HEK293 (cell line): ENCODE measurements at regions not wholly inside any gene's neighbourhood (a gene's known extent, or its start where the extent isn't known, plus 50 kb on each side); places are given as distances from the start of the nearest gene placed in this dataset.

ENCODE experiments used
- CTCF ChIA-PET: fragments of 350-600 bp; formaldehyde crosslinking; extraction: SDS; loops from one replicate; lab custom pipeline; 2021; ENCODE audit warnings: antibody characterized with exemption; lab: Yijun Ruan, JAX
- POLR2A ChIA-PET: fragments of 300-600 bp; formaldehyde crosslinking; extraction: SDS; loops from one replicate; lab custom pipeline; 2020; ENCODE audit warnings: antibody characterized with exemption, inconsistent platforms; lab: Yijun Ruan, JAX
- H3K27ac ChIP-seq: fragments of 200-500 bp; sonication (Bioruptor generic); 2 replicates; pipeline ENCODE4 v1.5.1; 2014; ENCODE audit warnings: low read depth, low read length, control low read depth, inconsistent platforms; ENCODE audit errors: extremely low read depth
- H3K36me3 ChIP-seq, 2 experiments: fragments of 200-500 bp in 1 of 2; sonication (Bioruptor generic) in 1 of 2; 1 replicate in 1 of 2; 2 replicates in 1 of 2; pipeline ENCODE4 v1.5.1; 2014 to 2017; ENCODE audit warnings: inconsistent platforms in 2 of 2, low read length in 2 of 2; ENCODE audit not compliant: control insufficient read depth in 2 of 2, insufficient read depth in 1 of 2
- H3K4me1 ChIP-seq: fragments of 200-500 bp; sonication (Bioruptor generic); 2 replicates; pipeline ENCODE4 v1.5.1; 2014; ENCODE audit warnings: mild to moderate bottlenecking, low read length, inconsistent platforms; ENCODE audit not compliant: control insufficient read depth, insufficient read depth
- H3K4me3 ChIP-seq: 2 replicates; pipeline ENCODE4 v1.5.1; 2011; ENCODE audit warnings: low read depth, mild to moderate bottlenecking, control low read depth, low read length, moderate library complexity
- H3K9me3 ChIP-seq: fragments of 200-500 bp; sonication (Bioruptor generic); 2 replicates; pipeline ENCODE4 v1.5.1; 2014; ENCODE audit warnings: low read depth, low read length, inconsistent platforms; ENCODE audit not compliant: control insufficient read depth, insufficient read depth
- KLF7 ChIP-seq: fragments of 450-650 bp; formaldehyde crosslinking; IDR thresholded peaks from 2 replicates; pipeline ENCODE4 v1.5.1; 2016; ENCODE audit warnings: missing biosample characterization, missing genetic modification characterization, borderline replicate concordance
- YY2 ChIP-seq: fragments of 450-650 bp; formaldehyde crosslinking; IDR thresholded peaks from 2 replicates; pipeline ENCODE4 v1.5.1; 2016; ENCODE audit warnings: missing biosample characterization, missing genetic modification characterization
- ZBTB1 ChIP-seq: fragments of 450-650 bp; formaldehyde crosslinking; IDR thresholded peaks from 2 replicates; pipeline ENCODE4 v1.5.1; 2016; ENCODE audit warnings: missing biosample characterization, missing genetic modification characterization
- ZBTB7A ChIP-seq: fragments of 450-650 bp; formaldehyde crosslinking; IDR thresholded peaks from 2 replicates; pipeline ENCODE4 v1.5.1; 2016; ENCODE audit warnings: low read depth, missing biosample characterization, missing genetic modification characterization
- ZNF121 ChIP-seq: fragments of 450-650 bp; formaldehyde crosslinking; IDR thresholded peaks from 2 replicates; pipeline ENCODE4 v1.5.1; 2016; ENCODE audit warnings: missing biosample characterization, missing genetic modification characterization
- ZNF16 ChIP-seq: fragments of 450-650 bp; formaldehyde crosslinking; IDR thresholded peaks from 2 replicates; pipeline ENCODE4 v1.5.1; 2016; ENCODE audit warnings: low read depth, missing biosample characterization, missing genetic modification characterization
- ZNF248 ChIP-seq: fragments of 450-650 bp; formaldehyde crosslinking; IDR thresholded peaks from 2 replicates; pipeline ENCODE4 v1.5.1; 2017; ENCODE audit warnings: missing biosample characterization, missing genetic modification characterization
- ZNF324 ChIP-seq: fragments of 450-650 bp; formaldehyde crosslinking; IDR thresholded peaks from 2 replicates; pipeline ENCODE4 v1.5.1; 2016; ENCODE audit warnings: missing biosample characterization, missing genetic modification characterization
- ZNF48 ChIP-seq: fragments of 450-650 bp; formaldehyde crosslinking; IDR thresholded peaks from 2 replicates; pipeline ENCODE4 v1.5.1; 2016; ENCODE audit warnings: missing biosample characterization, missing genetic modification characterization
- ZNF544 ChIP-seq: fragments of 450-650 bp; formaldehyde crosslinking; IDR thresholded peaks from 2 replicates; pipeline ENCODE4 v1.5.0; 2017; ENCODE audit warnings: missing biosample characterization, missing genetic modification characterization
- ZNF596 ChIP-seq: fragments of 450-650 bp; IDR thresholded peaks from 2 replicates; pipeline ENCODE4 v1.5.0; 2018; ENCODE audit warnings: missing biosample characterization, mild to moderate bottlenecking, missing genetic modification characterization, moderate library complexity
- ZNF626 ChIP-seq: fragments of 450-650 bp; sonication (Bioruptor Pico); formaldehyde crosslinking; IDR thresholded peaks from 2 replicates; pipeline ENCODE4 v1.5.1; 2018; ENCODE audit warnings: missing biosample characterization, missing genetic modification characterization, inconsistent platforms
- ZNF664 ChIP-seq: fragments of 450-650 bp; formaldehyde crosslinking; IDR thresholded peaks from 2 replicates; pipeline ENCODE4 v1.5.1; 2016; ENCODE audit warnings: missing biosample characterization, missing genetic modification characterization
- ZNF768 ChIP-seq: fragments of 450-650 bp; formaldehyde crosslinking; IDR thresholded peaks from 2 replicates; pipeline ENCODE4 v1.5.1; 2018; ENCODE audit warnings: missing biosample characterization, mild to moderate bottlenecking, missing genetic modification characterization
- ZNF791 ChIP-seq: fragments of 450-650 bp; formaldehyde crosslinking; IDR thresholded peaks from 2 replicates; pipeline ENCODE4 v1.5.1; 2016; ENCODE audit warnings: missing biosample characterization, missing genetic modification characterization
- TF ChIP-seq, protein P1 (sequence below): fragments of 450-650 bp; formaldehyde crosslinking; IDR thresholded peaks from 2 replicates; pipeline ENCODE4 v1.5.1; 2017; ENCODE audit warnings: missing biosample characterization, missing genetic modification characterization
- TF ChIP-seq, protein P2 (sequence below): fragments of 450-650 bp; formaldehyde crosslinking; IDR thresholded peaks from 2 replicates; pipeline ENCODE4 v1.5.1; 2017; ENCODE audit warnings: missing biosample characterization, missing genetic modification characterization
- TF ChIP-seq, protein P3 (sequence below): fragments of 450-650 bp; formaldehyde crosslinking; IDR thresholded peaks from 2 replicates; pipeline ENCODE4 v1.5.1; 2016; ENCODE audit warnings: missing biosample characterization, missing genetic modification characterization
- TF ChIP-seq, protein P4 (sequence below): fragments of 450-650 bp; formaldehyde crosslinking; IDR thresholded peaks from 2 replicates; pipeline ENCODE4 v1.5.1; 2016; ENCODE audit warnings: missing biosample characterization, missing genetic modification characterization
- TF ChIP-seq, protein P5 (sequence below): fragments of 450-650 bp; formaldehyde crosslinking; IDR thresholded peaks from 2 replicates; pipeline ENCODE4 v1.5.1; 2016; ENCODE audit warnings: missing biosample characterization, missing genetic modification characterization, low read depth
- TF ChIP-seq, protein P6 (sequence below): fragments of 450-650 bp; formaldehyde crosslinking; IDR thresholded peaks from 2 replicates; pipeline ENCODE4 v1.5.1; 2016; ENCODE audit warnings: missing biosample characterization, missing genetic modification characterization

DNA sequence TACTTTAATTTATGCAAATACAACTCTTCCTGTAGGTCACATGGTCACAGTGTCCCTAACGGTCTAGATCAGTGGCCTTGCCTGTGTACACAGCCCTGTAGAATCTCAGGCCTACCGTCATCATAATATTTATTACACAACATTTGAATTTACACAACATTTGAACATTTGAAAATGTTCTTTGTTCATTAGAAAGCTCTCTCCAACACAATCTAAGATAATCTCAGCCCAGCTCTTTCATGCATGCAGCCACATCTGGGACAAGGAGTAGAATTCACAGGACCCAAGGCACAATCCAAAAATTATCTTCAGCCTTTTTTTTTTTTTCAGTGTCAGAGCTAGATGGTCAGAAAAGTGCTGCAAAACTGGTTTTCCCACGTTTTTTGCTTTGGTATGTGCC is 892.8 kb downstream of the TFAP2A start:
- H3K27ac ChIP-seq = no peak overlapping the region
- H3K4me3 ChIP-seq = no peak overlapping the region
- TF ChIP-seq ZNF324 (tag by site-specific recombination) (no peak), ZNF48 (tag by site-specific recombination) (no peak), ZNF248 (tag by site-specific recombination) (no peak), ZNF596 (tag by site-specific recombination) (no peak), ZNF121 (tag by site-specific recombination) (no peak), ZNF544 (tag by site-specific recombination) (no peak), YY2 (no peak), ZNF626 (tag by site-specific recombination) (no peak), ZNF664 (tag by site-specific recombination) (no peak), KLF7 (no peak), ZNF768 (no peak)
- TF ChIP-seq, protein P1, sequence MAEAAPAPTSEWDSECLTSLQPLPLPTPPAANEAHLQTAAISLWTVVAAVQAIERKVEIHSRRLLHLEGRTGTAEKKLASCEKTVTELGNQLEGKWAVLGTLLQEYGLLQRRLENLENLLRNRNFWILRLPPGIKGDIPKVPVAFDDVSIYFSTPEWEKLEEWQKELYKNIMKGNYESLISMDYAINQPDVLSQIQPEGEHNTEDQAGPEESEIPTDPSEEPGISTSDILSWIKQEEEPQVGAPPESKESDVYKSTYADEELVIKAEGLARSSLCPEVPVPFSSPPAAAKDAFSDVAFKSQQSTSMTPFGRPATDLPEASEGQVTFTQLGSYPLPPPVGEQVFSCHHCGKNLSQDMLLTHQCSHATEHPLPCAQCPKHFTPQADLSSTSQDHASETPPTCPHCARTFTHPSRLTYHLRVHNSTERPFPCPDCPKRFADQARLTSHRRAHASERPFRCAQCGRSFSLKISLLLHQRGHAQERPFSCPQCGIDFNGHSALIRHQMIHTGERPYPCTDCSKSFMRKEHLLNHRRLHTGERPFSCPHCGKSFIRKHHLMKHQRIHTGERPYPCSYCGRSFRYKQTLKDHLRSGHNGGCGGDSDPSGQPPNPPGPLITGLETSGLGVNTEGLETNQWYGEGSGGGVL (tag by site-specific recombination) = no peak
- TF ChIP-seq, protein P2, sequence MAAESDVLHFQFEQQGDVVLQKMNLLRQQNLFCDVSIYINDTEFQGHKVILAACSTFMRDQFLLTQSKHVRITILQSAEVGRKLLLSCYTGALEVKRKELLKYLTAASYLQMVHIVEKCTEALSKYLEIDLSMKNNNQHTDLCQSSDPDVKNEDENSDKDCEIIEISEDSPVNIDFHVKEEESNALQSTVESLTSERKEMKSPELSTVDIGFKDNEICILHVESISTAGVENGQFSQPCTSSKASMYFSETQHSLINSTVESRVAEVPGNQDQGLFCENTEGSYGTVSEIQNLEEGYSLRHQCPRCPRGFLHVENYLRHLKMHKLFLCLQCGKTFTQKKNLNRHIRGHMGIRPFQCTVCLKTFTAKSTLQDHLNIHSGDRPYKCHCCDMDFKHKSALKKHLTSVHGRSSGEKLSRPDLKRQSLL (tag by site-specific recombination) = no peak
- no peaks in the 10 kb centered on the region for H3K36me3 ChIP-seq
- H3K9me3 ChIP-seq = no peaks in the 10 kb centered on the region
- ChIA-PET CTCF (interaction anchor here (0.6 to 0.7 kb wide), 3 partner anchors 941 to 1896 kb away, joined by 3 to 4 read pairs (median 3); no protein-coding TSS in a partner anchor), POLR2A (interaction anchor here (0.6 to 1.0 kb wide), 2 partner anchors 19 to 218 kb away, joined by 3 to 6 read pairs; no protein-coding TSS in a partner anchor)
- H3K4me1 ChIP-seq = no peaks in the 10 kb centered on the region

DNA sequence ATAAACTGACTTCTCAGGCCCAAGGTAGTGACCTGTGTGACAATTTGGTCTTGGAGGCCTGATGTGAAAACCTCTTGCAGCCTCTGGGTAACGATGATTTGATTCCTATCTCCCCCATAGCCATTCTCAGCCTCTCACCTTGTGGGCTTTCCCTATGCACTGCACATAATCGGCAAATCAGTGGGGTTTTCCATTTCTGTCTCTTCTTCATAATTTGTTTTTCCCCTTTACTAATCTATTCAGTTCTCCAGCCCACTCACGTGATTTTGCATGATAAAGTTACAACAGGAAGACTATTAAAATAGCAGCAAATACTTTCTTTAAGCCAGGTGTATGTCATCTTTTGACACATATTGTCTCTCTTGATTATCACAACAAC is 893.7 kb downstream of the TFAP2A start:
- H3K36me3 ChIP-seq = no peaks in the 10 kb centered on the region
- CTCF ChIA-PET = interaction anchor here (1.0 to 1.7 kb wide), 3 partner anchors 19 to 491 kb away, joined by 3 read pairs; no protein-coding TSS in a partner anchor

More for the DNA sequence above, 893.7 kb downstream of the TFAP2A start:
- Histone ChIP-seq H3K4me3 (no peak overlapping the region), H3K4me1 (no peaks in the 10 kb centered on the region), H3K9me3 (no peaks in the 10 kb centered on the region), H3K27ac (no peak overlapping the region)
- POLR2A ChIA-PET = no interaction called here
- TF ChIP-seq ZNF16 (tag by site-specific recombination) (no peak), ZNF791 (tag by site-specific recombination) (no peak), ZBTB7A (tag by site-specific recombination) (no peak), ZBTB1 (tag by site-specific recombination) (no peak)
- TF ChIP-seq, protein P3, sequence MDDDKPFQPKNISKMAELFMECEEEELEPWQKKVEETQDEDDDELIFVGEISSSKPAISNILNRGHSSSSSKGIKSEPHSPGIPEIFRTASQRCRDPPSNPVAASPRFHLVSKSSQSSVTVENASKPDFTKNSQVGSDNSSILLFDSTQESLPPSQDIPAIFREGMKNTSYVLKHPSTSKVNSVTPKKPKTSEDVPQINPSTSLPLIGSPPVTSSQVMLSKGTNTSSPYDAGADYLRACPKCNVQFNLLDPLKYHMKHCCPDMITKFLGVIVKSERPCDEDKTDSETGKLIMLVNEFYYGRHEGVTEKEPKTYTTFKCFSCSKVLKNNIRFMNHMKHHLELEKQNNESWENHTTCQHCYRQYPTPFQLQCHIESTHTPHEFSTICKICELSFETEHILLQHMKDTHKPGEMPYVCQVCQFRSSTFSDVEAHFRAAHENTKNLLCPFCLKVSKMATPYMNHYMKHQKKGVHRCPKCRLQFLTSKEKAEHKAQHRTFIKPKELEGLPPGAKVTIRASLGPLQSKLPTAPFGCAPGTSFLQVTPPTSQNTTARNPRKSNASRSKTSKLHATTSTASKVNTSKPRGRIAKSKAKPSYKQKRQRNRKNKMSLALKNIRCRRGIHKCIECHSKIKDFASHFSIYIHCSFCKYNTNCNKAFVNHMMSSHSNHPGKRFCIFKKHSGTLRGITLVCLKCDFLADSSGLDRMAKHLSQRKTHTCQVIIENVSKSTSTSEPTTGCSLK (tag by site-specific recombination) = no peak
- TF ChIP-seq, protein P4, sequence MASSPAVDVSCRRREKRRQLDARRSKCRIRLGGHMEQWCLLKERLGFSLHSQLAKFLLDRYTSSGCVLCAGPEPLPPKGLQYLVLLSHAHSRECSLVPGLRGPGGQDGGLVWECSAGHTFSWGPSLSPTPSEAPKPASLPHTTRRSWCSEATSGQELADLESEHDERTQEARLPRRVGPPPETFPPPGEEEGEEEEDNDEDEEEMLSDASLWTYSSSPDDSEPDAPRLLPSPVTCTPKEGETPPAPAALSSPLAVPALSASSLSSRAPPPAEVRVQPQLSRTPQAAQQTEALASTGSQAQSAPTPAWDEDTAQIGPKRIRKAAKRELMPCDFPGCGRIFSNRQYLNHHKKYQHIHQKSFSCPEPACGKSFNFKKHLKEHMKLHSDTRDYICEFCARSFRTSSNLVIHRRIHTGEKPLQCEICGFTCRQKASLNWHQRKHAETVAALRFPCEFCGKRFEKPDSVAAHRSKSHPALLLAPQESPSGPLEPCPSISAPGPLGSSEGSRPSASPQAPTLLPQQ (tag by site-specific recombination) = no peak
- TF ChIP-seq, protein P5, sequence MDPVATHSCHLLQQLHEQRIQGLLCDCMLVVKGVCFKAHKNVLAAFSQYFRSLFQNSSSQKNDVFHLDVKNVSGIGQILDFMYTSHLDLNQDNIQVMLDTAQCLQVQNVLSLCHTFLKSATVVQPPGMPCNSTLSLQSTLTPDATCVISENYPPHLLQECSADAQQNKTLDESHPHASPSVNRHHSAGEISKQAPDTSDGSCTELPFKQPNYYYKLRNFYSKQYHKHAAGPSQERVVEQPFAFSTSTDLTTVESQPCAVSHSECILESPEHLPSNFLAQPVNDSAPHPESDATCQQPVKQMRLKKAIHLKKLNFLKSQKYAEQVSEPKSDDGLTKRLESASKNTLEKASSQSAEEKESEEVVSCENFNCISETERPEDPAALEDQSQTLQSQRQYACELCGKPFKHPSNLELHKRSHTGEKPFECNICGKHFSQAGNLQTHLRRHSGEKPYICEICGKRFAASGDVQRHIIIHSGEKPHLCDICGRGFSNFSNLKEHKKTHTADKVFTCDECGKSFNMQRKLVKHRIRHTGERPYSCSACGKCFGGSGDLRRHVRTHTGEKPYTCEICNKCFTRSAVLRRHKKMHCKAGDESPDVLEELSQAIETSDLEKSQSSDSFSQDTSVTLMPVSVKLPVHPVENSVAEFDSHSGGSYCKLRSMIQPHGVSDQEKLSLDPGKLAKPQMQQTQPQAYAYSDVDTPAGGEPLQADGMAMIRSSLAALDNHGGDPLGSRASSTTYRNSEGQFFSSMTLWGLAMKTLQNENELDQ = no peak
- TF ChIP-seq, protein P6, sequence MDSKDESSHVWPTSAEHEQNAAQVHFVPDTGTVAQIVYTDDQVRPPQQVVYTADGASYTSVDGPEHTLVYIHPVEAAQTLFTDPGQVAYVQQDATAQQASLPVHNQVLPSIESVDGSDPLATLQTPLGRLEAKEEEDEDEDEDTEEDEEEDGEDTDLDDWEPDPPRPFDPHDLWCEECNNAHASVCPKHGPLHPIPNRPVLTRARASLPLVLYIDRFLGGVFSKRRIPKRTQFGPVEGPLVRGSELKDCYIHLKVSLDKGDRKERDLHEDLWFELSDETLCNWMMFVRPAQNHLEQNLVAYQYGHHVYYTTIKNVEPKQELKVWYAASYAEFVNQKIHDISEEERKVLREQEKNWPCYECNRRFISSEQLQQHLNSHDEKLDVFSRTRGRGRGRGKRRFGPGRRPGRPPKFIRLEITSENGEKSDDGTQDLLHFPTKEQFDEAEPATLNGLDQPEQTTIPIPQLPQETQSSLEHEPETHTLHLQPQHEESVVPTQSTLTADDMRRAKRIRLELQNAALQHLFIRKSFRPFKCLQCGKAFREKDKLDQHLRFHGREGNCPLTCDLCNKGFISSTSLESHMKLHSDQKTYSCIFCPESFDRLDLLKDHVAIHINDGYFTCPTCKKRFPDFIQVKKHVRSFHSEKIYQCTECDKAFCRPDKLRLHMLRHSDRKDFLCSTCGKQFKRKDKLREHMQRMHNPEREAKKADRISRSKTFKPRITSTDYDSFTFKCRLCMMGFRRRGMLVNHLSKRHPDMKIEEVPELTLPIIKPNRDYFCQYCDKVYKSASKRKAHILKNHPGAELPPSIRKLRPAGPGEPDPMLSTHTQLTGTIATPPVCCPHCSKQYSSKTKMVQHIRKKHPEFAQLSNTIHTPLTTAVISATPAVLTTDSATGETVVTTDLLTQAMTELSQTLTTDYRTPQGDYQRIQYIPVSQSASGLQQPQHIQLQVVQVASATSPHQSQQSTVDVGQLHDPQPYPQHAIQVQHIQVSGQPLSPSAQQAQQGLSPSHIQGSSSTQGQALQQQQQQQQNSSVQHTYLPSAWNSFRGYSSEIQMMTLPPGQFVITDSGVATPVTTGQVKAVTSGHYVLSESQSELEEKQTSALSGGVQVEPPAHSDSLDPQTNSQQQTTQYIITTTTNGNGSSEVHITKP (tag by site-specific recombination) = no peak
